A549 (cell line): ENCODE measurements at regions not wholly inside any gene's neighbourhood (a gene's known extent, or its start where the extent isn't known, plus 50 kb on each side); places are given as distances from the start of the nearest gene placed in this dataset.

ENCODE experiments used
- CBX2 ChIP-seq: fragments of 200-600 bp; sonication (generic); IDR thresholded peaks from 2 replicates; pipeline ENCODE4 v1.6.1; 2016; ENCODE audit warnings: low read depth, mild to moderate bottlenecking, borderline replicate concordance
- CTCF ChIP-seq: fragments of >200 bp; sonication (Bioruptor Twin); formaldehyde crosslinking; IDR thresholded peaks from 3 replicates; pipeline ENCODE4 v1.5.1; 2016
- E2F6 ChIP-seq: IDR thresholded peaks from 2 replicates; pipeline ENCODE4 v1.6.1; 2012; ENCODE audit warnings: low read depth, borderline replicate concordance
- EP300 ChIP-seq, 2 experiments: fragments of >200 bp; sonication (Bioruptor Twin); formaldehyde crosslinking; IDR thresholded peaks; 2 replicates in 1 of 2; 3 replicates in 1 of 2; pipeline ENCODE4 v1.6.1; 2016 to 2017
- ESRRA ChIP-seq: fragments of 150-350 bp; IDR thresholded peaks from 2 replicates; pipeline ENCODE4 v1.6.1; 2014; ENCODE audit warnings: mild to moderate bottlenecking, low read length, borderline replicate concordance
- GATA3 ChIP-seq: IDR thresholded peaks from 2 replicates; pipeline ENCODE4 v1.6.1; 2012; ENCODE audit warnings: borderline replicate concordance
- HDAC2 ChIP-seq: fragments of 200-600 bp; sonication (generic); IDR thresholded peaks from 2 replicates; pipeline ENCODE4 v1.6.1; 2016
- HOXB13 ChIP-seq: fragments of 250-450 bp; sonication (Bioruptor Pico); IDR thresholded peaks from 2 replicates; pipeline ENCODE4 v1.5.0; 2020; ENCODE audit warnings: low read depth, mild to moderate bottlenecking, moderate library complexity
- PBX3 ChIP-seq: IDR thresholded peaks from 2 replicates; pipeline ENCODE4 v1.6.1; 2012
- POLR2A ChIP-seq: IDR thresholded peaks from 2 replicates; pipeline ENCODE4 v1.6.1; 2012; ENCODE audit warnings: mild to moderate bottlenecking, low read length
- RCOR1 ChIP-seq: fragments of 150-350 bp; IDR thresholded peaks from 2 replicates; pipeline ENCODE4 v1.6.1; 2014; ENCODE audit warnings: antibody characterized with exemption, low read length, low read depth
- RFX5 ChIP-seq: fragments of 450-650 bp; IDR thresholded peaks from 2 replicates; pipeline ENCODE4 v1.7.1; 2014; ENCODE audit warnings: antibody characterized with exemption, mild to moderate bottlenecking, moderate library complexity

GRCh38 chr2:163828771-163829170, 93.0 kb upstream of the FIGN start:
- no peak for TF ChIP-seq CTCF
- no peak for TF ChIP-seq RCOR1
- TF ChIP-seq ESRRA = no peak
- TF ChIP-seq POLR2A = no peak
- no peak for TF ChIP-seq GATA3
- no peak for TF ChIP-seq HDAC2
- TF ChIP-seq HOXB13 (CRISPR knock-in tag) = no peak
- no peak for TF ChIP-seq E2F6
- no peak for TF ChIP-seq RFX5
- TF ChIP-seq EP300 (IDR thresholded peaks at IDR 0.05) = no peak
- TF ChIP-seq CBX2 = no peak
- no peak for TF ChIP-seq PBX3
